Activated T-cell treated with anti-CD3 and anti-CD28 coated beads for 48 hours (primary cell): ENCODE measurements at regions not wholly inside any gene's neighbourhood (a gene's known extent, or its start where the extent isn't known, plus 50 kb on each side); places are given as distances from the start of the nearest gene placed in this dataset.
"Not testable (repeated sequence)": the region's sequence is repeated elsewhere in the genome, so short reads cannot be mapped to it uniquely, and the experiment has no call there.

ENCODE experiments used
- DNase-seq: peaks from one replicate; pipeline ENCODE4 v3.0.0-alpha.2; 2020; ENCODE audit warnings: low read depth

GRCh38 chr21:16117331-16117730 is 387.5 kb downstream of the USP25 start:
- no peak for DNase-seq

- no peak for DNase-seq
Observed at GRCh38 chr21:16117851-16118590, 388.2 kb downstream of the USP25 start.

GRCh38 chr21:16124378-16125138 is 394.8 kb downstream of the USP25 start:
- DNase-seq = no peak

- DNase-seq = no peak
Observed at GRCh38 chr21:16125274-16125673, 395.5 kb downstream of the USP25 start.

GRCh38 chr21:16132453-16132852 is 402.7 kb downstream of the USP25 start:
- DNase-seq = not testable (repeated sequence)

GRCh38 chr21:16133248-16133647 is 403.5 kb downstream of the USP25 start:
- no peak for DNase-seq

GRCh38 chr21:16134134-16134533 is 404.4 kb downstream of the USP25 start:
- DNase-seq = no peak

GRCh38 chr21:16137106-16137505 is 407.3 kb downstream of the USP25 start:
- no peak for DNase-seq

- no peak for DNase-seq
Observed at GRCh38 chr21:16145052-16145451, 415.3 kb downstream of the USP25 start.

- no peak for DNase-seq
Observed at GRCh38 chr21:16145479-16145878, 415.7 kb downstream of the USP25 start.

- DNase-seq = no peak
Observed at GRCh38 chr21:16154321-16154720, 424.5 kb downstream of the USP25 start.

GRCh38 chr21:16154951-16155635 is 425.3 kb downstream of the USP25 start:
- DNase-seq = no peak

GRCh38 chr21:16156841-16157489 is 427.2 kb downstream of the USP25 start:
- no peak for DNase-seq

- no peak for DNase-seq
Observed at GRCh38 chr21:16159213-16159970, 429.6 kb downstream of the USP25 start.

GRCh38 chr21:16159971-16160350 is 430.2 kb downstream of the USP25 start:
- DNase-seq = no peak

- no peak for DNase-seq
Observed at GRCh38 chr21:16162953-16163352, 433.2 kb downstream of the USP25 start.

- DNase-seq = no peak
Observed at GRCh38 chr21:16169102-16169511, 439.3 kb downstream of the USP25 start.

GRCh38 chr21:16169779-16170178 is 440.0 kb downstream of the USP25 start:
- no peak for DNase-seq

GRCh38 chr21:16176570-16176969 is 446.8 kb downstream of the USP25 start:
- DNase-seq = no peak

- no peak for DNase-seq
Observed at GRCh38 chr21:16177532-16177931, 447.8 kb downstream of the USP25 start.

- no peak for DNase-seq
Observed at GRCh38 chr21:16179773-16180172, 450.0 kb downstream of the USP25 start.

- no peak for DNase-seq
Observed at GRCh38 chr21:16180614-16181013, 450.8 kb downstream of the USP25 start.
